ENCODE measurements at regions not wholly inside any gene's neighbourhood (a gene's known extent, or its start where the extent isn't known, plus 50 kb on each side); places are given as distances from the start of the nearest gene placed in this dataset.
A peak's percentile ranks its signal among the peaks of the same experiment; 100 is the strongest.
"Not testable (repeated sequence)": the region's sequence is repeated elsewhere in the genome, so short reads cannot be mapped to it uniquely, and the experiment has no call there.

- Mint-ChIP-seq H3K27me3 (ENCODE audit: low read depth) (no peaks in the 10 kb centered on the region), H3K9me3 (no peaks in the 10 kb centered on the region), H3K36me3 (ENCODE audit: low read depth) (no peaks in the 10 kb centered on the region), H3K4me1 (peaks cover 5% of the 10 kb centered on the region), H3K27ac (no peak overlapping the region), H3K4me3 (no peak overlapping the region)
- TF ChIP-seq CTCF (IDR thresholded peaks at IDR 0.05; ENCODE audit: unreplicated experiment in 3 of 3) = no peak
These were observed 700.5 kb downstream of the KHDRBS2 start for GRCh38 chr6:61585504-61585903.

GRCh38 chr6:61562098-61562497, 723.9 kb downstream of the KHDRBS2 start:
- Mint-ChIP-seq H3K4me3 (no peak overlapping the region), H3K27me3 (ENCODE audit: low read depth) (no peaks in the 10 kb centered on the region), H3K9me3 (peaks cover 9% of the 10 kb centered on the region), H3K27ac (no peak overlapping the region), H3K36me3 (ENCODE audit: low read depth) (no peaks in the 10 kb centered on the region), H3K4me1 (no peaks in the 10 kb centered on the region)
- no peak for TF ChIP-seq CTCF (IDR thresholded peaks at IDR 0.05; ENCODE audit: unreplicated experiment in 3 of 3)

- peaks cover 3% of the 10 kb centered on the region for H3K27me3 Mint-ChIP-seq (ENCODE audit: low read depth)
- no peak for TF ChIP-seq CTCF (IDR thresholded peaks at IDR 0.05; ENCODE audit: unreplicated experiment in 3 of 3)
- no peaks in the 10 kb centered on the region for H3K4me1 Mint-ChIP-seq
- no peak overlapping the region for H3K4me3 Mint-ChIP-seq
- no peak overlapping the region for H3K27ac Mint-ChIP-seq
- H3K36me3 Mint-ChIP-seq (ENCODE audit: low read depth) = no peaks in the 10 kb centered on the region
- H3K9me3 Mint-ChIP-seq = peaks cover 9% of the 10 kb centered on the region
These were observed 727.2 kb downstream of the KHDRBS2 start for GRCh38 chr6:61558796-61559195.

GRCh38 chr6:61555993-61556392, 730.0 kb downstream of the KHDRBS2 start:
- TF ChIP-seq CTCF (IDR thresholded peaks at IDR 0.05; ENCODE audit: unreplicated experiment in 3 of 3) = no peak
- Mint-ChIP-seq H3K36me3 (ENCODE audit: low read depth) (no peaks in the 10 kb centered on the region), H3K27me3 (ENCODE audit: low read depth) (peaks cover 3% of the 10 kb centered on the region), H3K4me1 (no peaks in the 10 kb centered on the region), H3K4me3 (no peak overlapping the region), H3K9me3 (peaks cover 7% of the 10 kb centered on the region), H3K27ac (no peak overlapping the region)

GRCh38 chr6:61538801-61539200, 747.2 kb downstream of the KHDRBS2 start:
- H3K27me3 Mint-ChIP-seq (ENCODE audit: low read depth) = no peaks in the 10 kb centered on the region
- no peaks in the 10 kb centered on the region for H3K4me1 Mint-ChIP-seq
- no peak for TF ChIP-seq CTCF (IDR thresholded peaks at IDR 0.05; ENCODE audit: unreplicated experiment in 3 of 3)
- no peak overlapping the region for H3K4me3 Mint-ChIP-seq
- peak overlapping the region in 2 of 3 experiments; percentile 24 to 37 for H3K27ac Mint-ChIP-seq
- H3K9me3 Mint-ChIP-seq = peaks cover 26% of the 10 kb centered on the region
- H3K36me3 Mint-ChIP-seq (ENCODE audit: low read depth) = no peaks in the 10 kb centered on the region

GRCh38 chr6:61532749-61533148, 753.3 kb downstream of the KHDRBS2 start:
- not testable (repeated sequence) for H3K4me1 Mint-ChIP-seq; H3K36me3 Mint-ChIP-seq (ENCODE audit: low read depth); H3K27ac Mint-ChIP-seq; H3K27me3 Mint-ChIP-seq (ENCODE audit: low read depth); H3K4me3 Mint-ChIP-seq
- peaks cover 37% of the 10 kb centered on the region for H3K9me3 Mint-ChIP-seq
